ENCODE measurements at regions not wholly inside any gene's neighbourhood (a gene's known extent, or its start where the extent isn't known, plus 50 kb on each side); places are given as distances from the start of the nearest gene placed in this dataset.

DNA sequence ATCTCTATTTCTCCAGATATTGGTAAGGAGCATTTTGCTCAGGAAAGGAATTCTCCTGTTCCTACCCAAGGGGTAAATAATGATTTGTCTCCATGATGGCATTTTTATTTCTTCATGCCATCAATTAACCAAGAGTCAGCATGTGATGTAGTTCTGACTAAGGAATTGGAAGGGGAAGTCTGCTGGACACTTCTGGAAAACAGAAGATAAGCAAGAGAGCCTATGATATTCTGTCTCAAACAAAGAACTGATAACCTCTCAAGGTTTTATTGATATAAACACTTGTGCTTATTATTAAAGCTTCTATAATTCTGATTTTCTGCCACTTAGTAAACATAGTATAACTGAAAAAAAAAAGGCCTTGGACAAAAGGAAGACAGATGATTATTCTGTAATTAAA is 673.0 kb upstream of the CHORDC1 start:
- TF ChIP-seq, protein P1, sequence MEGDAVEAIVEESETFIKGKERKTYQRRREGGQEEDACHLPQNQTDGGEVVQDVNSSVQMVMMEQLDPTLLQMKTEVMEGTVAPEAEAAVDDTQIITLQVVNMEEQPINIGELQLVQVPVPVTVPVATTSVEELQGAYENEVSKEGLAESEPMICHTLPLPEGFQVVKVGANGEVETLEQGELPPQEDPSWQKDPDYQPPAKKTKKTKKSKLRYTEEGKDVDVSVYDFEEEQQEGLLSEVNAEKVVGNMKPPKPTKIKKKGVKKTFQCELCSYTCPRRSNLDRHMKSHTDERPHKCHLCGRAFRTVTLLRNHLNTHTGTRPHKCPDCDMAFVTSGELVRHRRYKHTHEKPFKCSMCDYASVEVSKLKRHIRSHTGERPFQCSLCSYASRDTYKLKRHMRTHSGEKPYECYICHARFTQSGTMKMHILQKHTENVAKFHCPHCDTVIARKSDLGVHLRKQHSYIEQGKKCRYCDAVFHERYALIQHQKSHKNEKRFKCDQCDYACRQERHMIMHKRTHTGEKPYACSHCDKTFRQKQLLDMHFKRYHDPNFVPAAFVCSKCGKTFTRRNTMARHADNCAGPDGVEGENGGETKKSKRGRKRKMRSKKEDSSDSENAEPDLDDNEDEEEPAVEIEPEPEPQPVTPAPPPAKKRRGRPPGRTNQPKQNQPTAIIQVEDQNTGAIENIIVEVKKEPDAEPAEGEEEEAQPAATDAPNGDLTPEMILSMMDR (IDR thresholded peaks at IDR 0.05) = no peak
- TF ChIP-seq EP300 (IDR thresholded peaks at IDR 0.05) (no peak), POLR2AphosphoS5 (IDR thresholded peaks at IDR 0.05) (no peak)
